Caco-2 (cell line): ENCODE measurements at regions not wholly inside any gene's neighbourhood (a gene's known extent, or its start where the extent isn't known, plus 50 kb on each side); places are given as distances from the start of the nearest gene placed in this dataset.
A peak's percentile ranks its signal among the peaks of the same experiment; 100 is the strongest.

Experiments
- BruUV-seq: library from RNA; stranded (reverse); fragments of 400-500 nt; replicated peaks from 2 replicates; lab custom pipeline; 2021; lab: Mats Ljungman, UMichigan
- CTCF ChIA-PET: fragments of 300-600 bp; sonication (Branson Sonifier 250); formaldehyde crosslinking; loops from one replicate; lab custom pipeline; 2022; ENCODE audit warnings: antibody characterized with exemption; lab: Charles Lee
- POLR2A ChIA-PET: fragments of 300-600 bp; sonication (Branson Sonifier 250); formaldehyde crosslinking; loops from one replicate; lab custom pipeline; 2022; ENCODE audit warnings: antibody characterized with exemption; lab: Charles Lee
- DNase-seq, 2 experiments: peaks; one replicate each; pipeline versions ENCODE4 v3.0.0 to v3.0.0-alpha.2; 2020 to 2022
- H3K27me3 ChIP-seq: replicated peaks from 2 replicates; pipeline ENCODE4 v1.6.0; 2011; ENCODE audit warnings: low read length; ENCODE audit not compliant: control insufficient read depth, insufficient read depth
- H3K36me3 ChIP-seq: 2 replicates; pipeline ENCODE4 v1.5.1; 2011; ENCODE audit warnings: low read length; ENCODE audit not compliant: control insufficient read depth, insufficient read depth
- H3K4me1 ChIP-seq: fragments of 250-450 bp; sonication (Bioruptor Pico); 2 replicates; pipeline ENCODE4 v1.5.1; 2020; ENCODE audit warnings: mild to moderate bottlenecking
- H3K4me3 ChIP-seq: 2 replicates; pipeline ENCODE4 v1.5.1; 2011; ENCODE audit warnings: low read depth, mild to moderate bottlenecking, control low read depth, low read length
- H3K9me3 ChIP-seq: fragments of 250-450 bp; sonication (Bioruptor Pico); 2 replicates; pipeline ENCODE4 v1.5.1; 2020; ENCODE audit warnings: mild to moderate bottlenecking, moderate library complexity
- H3K27ac Mint-ChIP-seq: one replicate; pipeline ENCODE4 v1.8.0; 2022; ENCODE audit warnings: mixed read lengths; ENCODE audit not compliant: unreplicated experiment
- H3K27me3 Mint-ChIP-seq: one replicate; pipeline ENCODE4 v1.8.0; 2022; ENCODE audit warnings: mixed read lengths; ENCODE audit not compliant: insufficient read depth, unreplicated experiment
- H3K36me3 Mint-ChIP-seq: one replicate; pipeline ENCODE4 v1.8.0; 2022; ENCODE audit warnings: mild to moderate bottlenecking, mixed read lengths; ENCODE audit not compliant: insufficient read depth, unreplicated experiment
- H3K4me1 Mint-ChIP-seq: one replicate; pipeline ENCODE4 v1.8.0; 2022; ENCODE audit warnings: low read depth, mixed read lengths; ENCODE audit not compliant: unreplicated experiment
- H3K4me3 Mint-ChIP-seq: one replicate; pipeline ENCODE4 v1.8.0; 2022; ENCODE audit warnings: mild to moderate bottlenecking, moderate library complexity, mixed read lengths; ENCODE audit not compliant: unreplicated experiment
- H3K9me3 Mint-ChIP-seq: one replicate; pipeline ENCODE4 v1.8.0; 2022; ENCODE audit warnings: mixed read lengths; ENCODE audit not compliant: unreplicated experiment
- intact Hi-C: fragments of 100-400 bp; cut with micrococcal nuclease; formaldehyde crosslinking; loops from one replicate; pipeline ENCODE4 v1.10.0; 2022; ENCODE audit not compliant: unreplicated experiment
- TF ChIP-seq, protein P1 (sequence below), 2 experiments: fragments of 200-600 bp in 1 of 2; IDR thresholded peaks; 1 replicate in 1 of 2; 2 replicates in 1 of 2; pipeline versions ENCODE4 v1.5.1 to v1.8.0; 2011 to 2022; ENCODE audit warnings: antibody characterized with exemption in 1 of 2, control low read depth in 1 of 2, inconsistent platforms in 1 of 2, low read depth in 1 of 2, low read length in 1 of 2, mild to moderate bottlenecking in 1 of 2, moderate library complexity in 1 of 2; ENCODE audit not compliant: insufficient read depth in 1 of 2, severe bottlenecking in 1 of 2, unreplicated experiment in 1 of 2

DNA sequence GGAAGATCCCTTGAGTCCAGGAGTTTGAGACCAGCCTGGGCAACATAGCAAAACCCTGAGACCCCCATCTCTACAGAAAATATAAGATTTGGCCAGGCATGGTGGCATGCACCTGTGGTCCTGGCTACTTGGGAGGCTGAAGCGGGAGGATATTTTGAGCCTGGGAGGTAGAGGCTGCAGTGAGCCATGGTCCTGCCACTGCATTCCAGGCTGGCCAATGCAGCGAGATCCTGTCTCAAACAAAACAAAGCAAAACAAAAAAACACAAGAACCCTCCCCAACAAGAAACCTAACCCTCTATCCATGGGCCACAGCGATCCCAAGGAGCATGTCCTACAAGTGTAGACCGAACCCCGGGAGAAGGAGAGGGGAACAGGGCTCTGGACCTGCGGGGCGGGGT is 133.3 kb downstream of the MGAT5B start:
- peak overlapping the region; percentile 96 for H3K27ac Mint-ChIP-seq
- CTCF ChIA-PET, result interaction anchor here (1.0 to 1.5 kb wide), 2 partner anchors 35 to 55 kb away, joined by 3 to 5 read pairs; no protein-coding TSS in a partner anchor

GRCh38 chr17:77002103-77003045 is 134.2 kb downstream of the MGAT5B start:
- Mint-ChIP-seq H3K4me1 (peaks cover 27% of the 10 kb centered on the region), H3K27ac (peak overlapping the region; percentile 96), H3K9me3 (no peaks in the 10 kb centered on the region), H3K36me3 (peaks cover 10% of the 10 kb centered on the region), H3K4me3 (peak overlapping the region; percentile 72), H3K27me3 (no peaks in the 10 kb centered on the region)
- H3K36me3 ChIP-seq, result no peaks in the 10 kb centered on the region
- TF ChIP-seq, protein P1, sequence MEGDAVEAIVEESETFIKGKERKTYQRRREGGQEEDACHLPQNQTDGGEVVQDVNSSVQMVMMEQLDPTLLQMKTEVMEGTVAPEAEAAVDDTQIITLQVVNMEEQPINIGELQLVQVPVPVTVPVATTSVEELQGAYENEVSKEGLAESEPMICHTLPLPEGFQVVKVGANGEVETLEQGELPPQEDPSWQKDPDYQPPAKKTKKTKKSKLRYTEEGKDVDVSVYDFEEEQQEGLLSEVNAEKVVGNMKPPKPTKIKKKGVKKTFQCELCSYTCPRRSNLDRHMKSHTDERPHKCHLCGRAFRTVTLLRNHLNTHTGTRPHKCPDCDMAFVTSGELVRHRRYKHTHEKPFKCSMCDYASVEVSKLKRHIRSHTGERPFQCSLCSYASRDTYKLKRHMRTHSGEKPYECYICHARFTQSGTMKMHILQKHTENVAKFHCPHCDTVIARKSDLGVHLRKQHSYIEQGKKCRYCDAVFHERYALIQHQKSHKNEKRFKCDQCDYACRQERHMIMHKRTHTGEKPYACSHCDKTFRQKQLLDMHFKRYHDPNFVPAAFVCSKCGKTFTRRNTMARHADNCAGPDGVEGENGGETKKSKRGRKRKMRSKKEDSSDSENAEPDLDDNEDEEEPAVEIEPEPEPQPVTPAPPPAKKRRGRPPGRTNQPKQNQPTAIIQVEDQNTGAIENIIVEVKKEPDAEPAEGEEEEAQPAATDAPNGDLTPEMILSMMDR (IDR thresholded peaks at IDR 0.05; ENCODE audit: insufficient read depth in 1 of 2, low read depth in 1 of 2, low read length in 1 of 2, severe bottlenecking in 1 of 2, unreplicated experiment in 1 of 2), result no peak
- peak; percentile 92 to 93 for DNase-seq
- CTCF ChIA-PET, result interaction anchor here (0.6 to 1.5 kb wide), 6 partner anchors 9 to 135 kb away, joined by 3 to 5 read pairs (median 3); partner anchors contain the start of gene MGAT5B
- peaks cover 25% of the 10 kb centered on the region for H3K4me1 ChIP-seq
- intact Hi-C loops, result loop anchor here (2.0 kb wide), 1 partner anchor 134 kb away; the partner anchor contains the start of gene MGAT5B
- H3K4me3 ChIP-seq, result no peak overlapping the region
- POLR2A ChIA-PET, result interaction anchor here (0.6 to 1.5 kb wide), 3 partner anchors 33 to 86 kb away, joined by 3 read pairs; no protein-coding TSS in a partner anchor
- no peaks in the 10 kb centered on the region for H3K27me3 ChIP-seq
- no peaks in the 10 kb centered on the region for H3K9me3 ChIP-seq
- no TSS peak for BruUV-seq

More for the DNA sequence above, 133.3 kb downstream of the MGAT5B start:
- TF ChIP-seq, protein P1 (IDR thresholded peaks at IDR 0.05; ENCODE audit: insufficient read depth in 1 of 2, low read depth in 1 of 2, low read length in 1 of 2, severe bottlenecking in 1 of 2, unreplicated experiment in 1 of 2), result no peak
- no peaks in the 10 kb centered on the region for H3K9me3 ChIP-seq
- POLR2A ChIA-PET, result interaction anchor here (0.6 to 1.5 kb wide), 3 partner anchors 32 to 87 kb away, joined by 3 read pairs; no protein-coding TSS in a partner anchor
- BruUV-seq, result no TSS peak
- H3K4me3 ChIP-seq, result no peak overlapping the region
- no peaks in the 10 kb centered on the region for H3K27me3 ChIP-seq
- DNase-seq, result no peak
- H3K4me1 Mint-ChIP-seq, result peaks cover 27% of the 10 kb centered on the region
- no peaks in the 10 kb centered on the region for H3K9me3 Mint-ChIP-seq
- H3K27me3 Mint-ChIP-seq, result no peaks in the 10 kb centered on the region
- H3K36me3 Mint-ChIP-seq, result peaks cover 10% of the 10 kb centered on the region
- intact Hi-C loops, result no loop called here
- H3K36me3 ChIP-seq, result no peaks in the 10 kb centered on the region
- H3K4me1 ChIP-seq, result peaks cover 25% of the 10 kb centered on the region
- H3K4me3 Mint-ChIP-seq, result peak overlapping the region; percentile 72

- Mint-ChIP-seq H3K27me3 (no peaks in the 10 kb centered on the region), H3K27ac (no peak overlapping the region), H3K36me3 (peaks cover 10% of the 10 kb centered on the region), H3K9me3 (no peaks in the 10 kb centered on the region), H3K4me3 (no peak overlapping the region), H3K4me1 (peaks cover 19% of the 10 kb centered on the region)
- intact Hi-C loops, result loop anchor here (2.0 kb wide), 1 partner anchor 135 kb away; the partner anchor contains the start of gene MGAT5B
- Histone ChIP-seq H3K9me3 (no peaks in the 10 kb centered on the region), H3K36me3 (no peaks in the 10 kb centered on the region), H3K27me3 (no peaks in the 10 kb centered on the region), H3K4me3 (no peak overlapping the region), H3K4me1 (peaks cover 24% of the 10 kb centered on the region)
- CTCF ChIA-PET, result no interaction called here
- TF ChIP-seq, protein P1 (IDR thresholded peaks at IDR 0.05; ENCODE audit: insufficient read depth in 1 of 2, low read depth in 1 of 2, low read length in 1 of 2, severe bottlenecking in 1 of 2, unreplicated experiment in 1 of 2), result no peak
- DNase-seq, result no peak
- POLR2A ChIA-PET, result no interaction called here
- no TSS peak for BruUV-seq
These were observed 135.5 kb downstream of the MGAT5B start for GRCh38 chr17:77003699-77004098.
